Activated CD4-positive, CD25-positive, alpha-beta regulatory T cell (primary cell): ENCODE measurements at regions not wholly inside any gene's neighbourhood (a gene's known extent, or its start where the extent isn't known, plus 50 kb on each side); places are given as distances from the start of the nearest gene placed in this dataset.

Experiments used
- DNase-seq, 4 experiments: peaks; one replicate each; lab custom pipeline; 2025; lab: John Stamatoyannopoulos, UW

GRCh38 chr18:73918816-73919215 is 228.8 kb downstream of the FBXO15 start:
- DNase-seq = no peak

- no peak for DNase-seq
These were observed 230.6 kb downstream of the FBXO15 start for GRCh38 chr18:73917046-73917445.

DNA sequence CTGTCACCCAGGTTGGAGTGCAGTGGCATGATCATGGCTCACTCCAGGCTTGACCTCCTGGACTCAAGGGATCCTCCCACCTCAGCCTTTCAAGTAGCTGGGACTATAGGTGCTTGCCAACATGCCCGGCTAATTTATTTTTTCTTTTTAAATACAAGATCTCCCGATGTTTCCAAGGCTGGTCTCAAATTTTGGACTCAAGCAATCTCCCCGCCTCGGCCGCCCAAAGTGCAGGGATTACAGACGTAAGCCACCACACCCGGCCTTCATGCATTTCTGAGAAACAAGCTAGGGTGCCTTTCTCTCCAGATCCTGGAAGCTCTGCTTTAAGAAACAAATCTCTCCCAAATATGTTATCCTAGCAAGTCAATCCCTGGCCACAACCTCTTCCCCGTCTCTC is 234.1 kb downstream of the FBXO15 start:
- no peak for DNase-seq

GRCh38 chr18:73908323-73908722 is 239.3 kb downstream of the FBXO15 start:
- no peak for DNase-seq

GRCh38 chr18:73901566-73901965 is 246.1 kb downstream of the FBXO15 start:
- DNase-seq = no peak

DNA sequence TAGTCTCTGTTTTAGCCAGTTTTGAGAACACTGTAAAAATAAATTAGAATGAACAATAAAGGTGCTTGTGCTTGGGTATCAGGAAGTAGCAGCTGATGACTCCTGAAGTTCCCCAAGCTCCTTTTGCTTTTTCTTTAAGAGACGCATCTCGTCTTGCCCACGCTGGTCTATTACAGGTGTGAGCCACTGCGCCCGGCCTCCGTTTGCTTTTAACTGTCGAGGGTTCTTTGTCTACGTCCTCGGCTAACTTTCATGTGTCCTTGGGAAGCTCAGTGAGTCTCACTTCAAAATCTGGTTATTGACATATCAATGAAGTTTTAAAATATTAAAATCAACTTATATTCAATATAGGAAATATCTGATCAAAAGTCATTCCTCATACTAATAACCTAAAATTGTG is 246.5 kb downstream of the FBXO15 start:
- DNase-seq = no peak

- no peak for DNase-seq
These were observed 247.4 kb downstream of the FBXO15 start for GRCh38 chr18:73900106-73900835.

GRCh38 chr18:73897517-73897916 is 250.1 kb downstream of the FBXO15 start:
- no peak for DNase-seq

DNA sequence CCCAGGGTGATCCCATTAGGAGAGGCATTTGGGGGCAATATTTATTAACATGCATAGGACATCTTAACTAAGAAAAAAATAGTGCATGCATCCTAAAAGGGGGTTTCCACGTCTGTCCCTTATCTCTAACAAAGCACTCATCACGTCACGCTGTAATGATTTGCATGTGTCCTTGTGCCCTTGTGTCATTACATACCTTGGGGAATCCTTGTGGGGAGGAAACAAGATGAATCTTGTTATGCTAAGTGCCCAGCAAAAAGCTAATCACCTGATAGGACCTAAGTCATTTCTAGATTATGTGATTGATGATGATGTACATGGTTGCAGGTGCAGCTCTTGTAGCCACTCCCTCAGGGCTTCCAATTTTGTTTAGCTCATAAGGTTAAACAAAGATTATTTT is 250.9 kb downstream of the FBXO15 start:
- no peak for DNase-seq

DNA sequence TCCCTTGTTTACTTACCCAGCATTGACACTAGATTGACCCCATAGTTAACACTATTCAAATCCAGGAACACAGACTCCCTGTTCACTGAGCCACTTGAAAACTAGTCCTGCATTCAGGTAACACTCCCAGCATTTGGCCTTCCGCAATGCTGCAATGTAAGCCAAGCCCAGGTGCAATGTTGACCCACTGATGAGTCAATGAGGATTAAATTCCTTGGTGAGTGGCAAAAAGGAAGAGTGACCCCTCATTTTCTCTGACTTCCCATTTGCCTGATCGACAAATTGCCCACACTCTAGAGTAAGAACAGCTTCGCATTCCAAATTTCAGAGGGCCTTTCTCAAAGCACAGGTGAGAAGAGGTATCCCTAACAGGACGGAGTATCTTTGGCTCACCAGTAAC is 251.9 kb downstream of the FBXO15 start:
- DNase-seq = no peak

- DNase-seq = no peak
These were observed 253.8 kb downstream of the FBXO15 start for GRCh38 chr18:73893880-73894279.

DNA sequence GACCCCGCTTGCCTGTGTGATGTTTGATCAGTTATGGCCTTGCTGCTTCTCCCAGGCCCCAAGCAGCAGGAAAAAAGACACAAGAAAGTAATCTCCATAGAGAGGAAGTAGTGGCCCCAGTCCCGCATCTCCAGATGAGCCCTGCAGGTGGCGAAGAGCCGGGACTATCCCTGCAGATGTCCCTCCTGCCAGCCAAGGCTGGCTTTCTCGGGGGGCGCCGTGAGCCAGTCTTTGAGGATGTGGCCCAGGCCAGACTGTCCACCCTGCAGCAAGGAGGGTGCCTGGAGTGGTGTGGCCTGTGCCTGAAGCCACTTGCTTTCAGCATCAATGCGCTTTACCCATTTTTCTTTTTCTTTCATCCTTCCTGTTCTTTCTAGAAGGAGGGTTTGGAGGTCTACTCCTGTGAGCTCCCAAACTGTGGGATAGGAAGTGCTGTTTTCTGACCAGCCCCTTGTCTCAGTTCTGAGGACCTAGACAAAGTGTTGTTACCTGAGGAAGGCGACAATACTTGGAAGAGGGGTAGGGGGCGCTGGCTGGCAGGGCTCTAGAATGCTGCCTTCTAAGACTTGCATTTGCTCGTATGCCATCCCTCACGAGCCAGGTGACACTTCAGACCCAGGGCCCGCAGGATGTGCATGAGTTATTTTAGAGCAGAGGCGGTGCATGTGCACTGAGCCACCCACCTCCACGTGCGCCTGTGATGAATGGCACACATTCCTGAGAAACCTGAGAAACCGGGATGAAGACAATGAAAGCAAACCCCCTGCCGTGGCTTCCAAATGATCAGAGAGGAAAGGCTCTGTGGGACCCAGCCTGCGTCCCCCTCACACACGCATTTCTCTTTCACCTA is 255.8 kb downstream of the FBXO15 start:
- DNase-seq = no peak

GRCh38 chr18:73888565-73888964 is 259.1 kb downstream of the FBXO15 start:
- no peak for DNase-seq

- no peak for DNase-seq
These were observed 259.8 kb downstream of the FBXO15 start for GRCh38 chr18:73887801-73888200.

GRCh38 chr18:73884868-73885267 is 262.8 kb downstream of the FBXO15 start:
- no peak for DNase-seq

DNA sequence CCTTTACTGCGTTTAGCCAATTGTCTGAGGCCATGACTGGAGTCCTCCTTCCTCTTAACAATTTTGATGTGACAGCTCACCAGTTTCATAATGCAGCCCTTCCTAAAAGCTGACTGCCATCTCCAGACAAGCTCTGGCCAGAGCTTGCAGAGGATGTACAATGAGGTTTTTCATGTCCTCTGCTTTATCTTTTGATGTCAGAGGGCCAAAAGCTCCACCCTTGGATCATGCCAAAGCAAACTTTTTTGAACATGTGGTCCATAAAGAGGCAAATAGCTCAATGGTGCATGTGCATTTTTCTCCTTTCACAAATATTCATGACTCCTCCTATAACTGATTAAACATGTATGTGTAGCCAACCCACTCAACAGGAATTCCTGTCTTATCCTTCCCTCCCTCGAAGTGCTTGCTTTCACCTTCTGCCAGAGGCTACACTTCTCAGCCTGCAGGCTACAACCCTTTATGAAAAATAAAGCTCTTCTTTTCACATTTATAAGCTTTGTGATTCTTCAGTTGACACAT is 266.2 kb downstream of the FBXO15 start:
- no peak for DNase-seq

GRCh38 chr18:73880387-73880786 is 267.2 kb downstream of the FBXO15 start:
- DNase-seq = no peak

DNA sequence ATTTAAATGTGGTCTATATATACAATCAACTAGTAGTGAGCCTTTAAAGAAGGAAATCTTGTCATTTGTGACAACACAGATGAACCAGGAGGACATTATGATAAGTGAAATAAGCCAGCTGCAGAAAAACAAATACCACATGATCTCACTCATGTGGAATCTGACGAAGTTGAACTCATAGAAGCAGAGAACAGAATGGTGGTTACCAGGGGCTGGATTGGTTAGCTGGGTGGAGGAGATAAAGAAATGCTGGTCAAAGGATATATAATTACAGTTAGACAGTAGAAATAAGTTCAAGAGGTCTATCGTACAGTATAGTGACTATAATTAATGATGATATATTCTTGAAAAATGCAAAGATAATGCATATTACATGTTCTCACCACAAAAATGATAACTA is 267.9 kb downstream of the FBXO15 start:
- DNase-seq = no peak

GRCh38 chr18:73879328-73879727 is 268.3 kb downstream of the FBXO15 start:
- DNase-seq = no peak

DNA sequence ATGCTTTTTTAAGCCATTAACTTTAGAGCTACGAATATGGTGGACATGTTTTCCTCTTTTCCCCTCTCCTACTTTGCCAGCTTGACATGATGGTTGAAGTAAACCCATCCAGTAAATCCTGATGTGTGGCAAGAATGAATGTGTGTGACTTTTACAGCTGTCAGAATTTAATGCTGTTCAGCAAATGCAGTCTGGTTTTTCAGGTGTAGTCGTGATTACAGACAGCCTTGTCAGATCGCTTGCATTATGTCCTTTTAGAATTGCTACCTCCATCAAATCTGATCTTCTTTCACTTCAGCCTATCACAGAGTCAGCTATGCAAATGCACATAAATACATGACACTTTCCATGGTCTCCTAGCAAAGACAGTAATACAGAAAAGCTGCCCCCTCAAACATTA is 278.5 kb downstream of the FBXO15 start:
- no peak for DNase-seq

DNA sequence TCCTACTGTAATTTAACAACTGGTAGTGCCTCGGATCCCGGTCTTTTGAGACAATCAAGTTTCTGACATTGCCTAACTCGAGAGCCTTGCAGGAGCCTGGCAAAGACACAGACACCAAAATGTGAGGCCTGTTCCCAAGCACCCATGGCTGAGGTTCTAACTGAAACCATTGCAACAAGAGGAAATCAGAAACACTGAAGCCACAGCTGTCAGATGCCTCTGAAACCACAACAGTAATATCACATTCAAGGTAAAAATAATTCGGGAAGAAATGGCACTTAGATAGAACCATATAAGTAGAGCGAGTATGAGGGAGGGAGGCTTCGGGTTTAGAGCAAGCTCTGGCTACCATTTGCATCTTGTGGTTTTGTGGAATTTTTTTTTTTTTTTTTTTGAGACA is 285.9 kb downstream of the FBXO15 start:
- no peak for DNase-seq

DNA sequence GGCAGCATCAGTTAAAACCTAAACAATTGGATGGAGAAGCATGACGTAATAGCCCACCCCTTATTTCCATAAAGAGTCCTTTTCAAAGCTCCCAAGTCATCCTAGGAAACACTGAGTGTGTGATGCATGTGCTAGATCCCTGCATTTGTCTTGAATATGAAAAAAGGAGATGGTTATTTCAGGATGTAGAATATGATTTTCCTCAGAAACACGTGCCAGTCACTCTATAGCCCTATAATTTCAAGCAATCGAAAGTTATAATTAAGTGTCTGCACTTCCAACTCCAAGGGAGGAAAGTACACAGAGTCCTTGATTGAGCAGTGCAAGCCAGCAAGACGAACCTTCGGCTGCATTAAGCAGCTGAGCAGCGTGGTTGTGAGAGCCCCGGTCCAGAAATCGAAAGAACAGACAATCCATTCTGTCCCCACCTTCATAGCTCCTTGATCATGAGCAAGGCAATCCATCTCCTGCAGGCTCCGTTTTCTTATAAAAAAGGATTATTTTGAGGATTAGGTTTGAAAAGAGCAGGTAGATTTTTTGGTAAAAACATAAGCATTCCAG is 287.7 kb downstream of the FBXO15 start:
- no peak for DNase-seq
